ENCODE measurements at regions not wholly inside any gene's neighbourhood (a gene's known extent, or its start where the extent isn't known, plus 50 kb on each side); places are given as distances from the start of the nearest gene placed in this dataset.

DNA sequence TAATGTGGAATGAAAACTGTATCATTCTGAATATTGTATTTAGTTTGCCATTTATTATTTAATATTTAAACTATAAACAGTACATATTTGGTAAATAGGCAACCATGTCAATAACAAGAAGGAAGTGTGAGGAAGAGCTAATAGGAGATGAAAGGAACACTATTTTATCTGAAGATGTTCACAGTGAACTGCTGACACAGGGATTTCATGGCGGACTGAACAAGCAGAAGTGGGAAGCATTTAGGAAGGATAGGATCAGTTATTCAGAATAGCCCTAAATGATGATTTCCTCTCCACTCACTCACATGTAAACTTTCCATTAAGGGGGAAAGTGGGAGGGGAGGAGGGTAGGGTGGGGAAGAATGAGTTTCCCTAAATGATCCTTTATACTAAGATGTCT lies 682.4 kb downstream of the TOX3 start:
- in situ Hi-C loops (cut with MboI; ENCODE audit: low sequenced_read_pairs), result no loop called here
- no peak overlapping the region for H3K56ac ChIP-seq (ENCODE audit: extremely low read depth, insufficient read depth, low read length)
- H3K79me1 ChIP-seq (ENCODE audit: low read depth in 1 of 2, low read length in 2 of 2), result no peaks in the 10 kb centered on the region
- 0 out of 2 replicates have a peak overlapping the region, but pooled peaks have one; percentile 30 for H3K14ac ChIP-seq (replicated peaks; ENCODE audit: low read depth, low read length)
- H2AK9ac ChIP-seq (replicated peaks; ENCODE audit: low read depth, low read length, poor library complexity), result no peak overlapping the region
- no peak overlapping the region for H2BK120ac ChIP-seq (ENCODE audit: low read depth, low read length)
- peaks cover 2% of the 10 kb centered on the region; the same call in 1 of the 2 replicates for H3K9me3 ChIP-seq (ENCODE audit: control insufficient read depth, insufficient read depth, low read length)
- H3K4me2 ChIP-seq (ENCODE audit: low read depth, low read length), result no peak overlapping the region
- no peak overlapping the region for H3K4me3 ChIP-seq (ENCODE audit: insufficient read depth, low read depth, low read length)
- H3K4me1 ChIP-seq (ENCODE audit: control insufficient read depth, insufficient read depth, low read length), result peaks cover 7% of the 10 kb centered on the region
- 0 out of 4 replicates have a peak overlapping the region, but pooled peaks have one; percentile 17 to 35 for H4K8ac ChIP-seq (ENCODE audit: low read depth in 2 of 2, low read length in 2 of 2)
- ChIA-PET CTCF (interaction anchor here (0.6 kb wide), 1 partner anchor 12 kb away, joined by 3 read pairs; no protein-coding TSS in a partner anchor), POLR2A (ENCODE audit: unreplicated experiment) (no interaction called here)
- DNase-seq (no peak), ATAC-seq (ENCODE audit: low read depth) (no peak)
- no peak overlapping the region for H2AFZ ChIP-seq (replicated peaks; ENCODE audit: low read length, poor library complexity)
- H3K4ac ChIP-seq (ENCODE audit: low read depth, low read length), result no peak overlapping the region
- H3K27ac ChIP-seq (ENCODE audit: insufficient read depth, low read length), result no peak overlapping the region
- H2BK5ac ChIP-seq (ENCODE audit: low read depth, low read length, poor library complexity, severe bottlenecking), result no peak overlapping the region
- H2BK20ac ChIP-seq (ENCODE audit: low read depth, low read length), result peak overlapping the region; percentile 41; the same call in 1 of the 2 replicates
- dilution Hi-C loops (cut with HindIII; ENCODE audit: low sequenced_read_pairs, unreplicated experiment), result no loop called here
- no peak overlapping the region for H3K18ac ChIP-seq (ENCODE audit: low read depth, low read length)
- no peak overlapping the region; the same call in 1 of the 2 replicates for H2AK5ac ChIP-seq (ENCODE audit: low read depth, low read length)
- no peaks in the 10 kb centered on the region for H4K20me1 ChIP-seq (ENCODE audit: insufficient read depth, low read length)
- no TSS peak for BruUV-seq (replicated peaks)
- TF ChIP-seq MAZ (IDR thresholded peaks at IDR 0.05; ENCODE audit: borderline replicate concordance, low read depth, low read length), result no peak
- peak; percentile 86 for TF ChIP-seq MAFK (IDR thresholded peaks at IDR 0.05; ENCODE audit: low read depth, low read length)
- H3K36me3 ChIP-seq (ENCODE audit: control insufficient read depth, insufficient read depth, low read length), result no peaks in the 10 kb centered on the region
- no peak overlapping the region for H3K9ac ChIP-seq (ENCODE audit: low read depth, low read length)
- no CpG with 5 or more reads among the region's 1 CpG for WGBS, 2 experiments (ENCODE audit: extremely low coverage in 2 of 2, insufficient read length in 1 of 2)
- intact Hi-C loops (cut with micrococcal nuclease), result no loop called here
- no peak overlapping the region for H2BK15ac ChIP-seq (ENCODE audit: low read depth, low read length)
- H3K23ac ChIP-seq (ENCODE audit: low read depth, low read length), result no peak overlapping the region
- H4K5ac ChIP-seq (ENCODE audit: low read depth, low read length), result no peak overlapping the region
- peaks cover 3% of the 10 kb centered on the region; the same call in 1 of the 2 replicates for H3K9me1 ChIP-seq (ENCODE audit: insufficient read depth, low read length)
- no peak overlapping the region for H4K91ac ChIP-seq (ENCODE audit: insufficient read depth, low read depth, low read length)
- no peaks in the 10 kb centered on the region for H3K27me3 ChIP-seq (ENCODE audit: control insufficient read depth, insufficient read depth, low read length)

Measured in IMR-90 (cell line).